ENCODE measurements at regions not wholly inside any gene's neighbourhood (a gene's known extent, or its start where the extent isn't known, plus 50 kb on each side); places are given as distances from the start of the nearest gene placed in this dataset.

DNA sequence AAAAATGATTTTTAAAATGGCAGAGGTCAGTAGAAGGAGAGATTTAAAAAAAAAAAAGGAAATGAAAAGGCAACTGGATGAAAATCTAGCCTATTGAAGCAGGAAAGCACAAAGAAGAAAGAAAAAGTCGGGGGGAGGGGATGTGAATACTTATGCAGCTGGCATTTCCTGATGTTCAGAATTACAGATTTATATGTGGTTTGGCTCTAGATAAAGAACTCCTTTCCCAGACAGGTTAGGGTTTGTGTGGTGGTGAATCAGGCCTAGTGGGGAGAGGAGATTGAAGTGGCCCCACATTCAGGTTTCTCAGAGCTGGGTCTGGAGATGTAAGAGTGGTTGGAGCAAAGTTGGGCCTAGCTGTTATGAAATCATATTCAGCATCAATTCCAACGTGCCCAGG lies 394.4 kb downstream of the FIGN start:
- TF ChIP-seq EZH2 (IDR thresholded peaks at IDR 0.05; ENCODE audit: borderline replicate concordance, insufficient read depth, low read depth, low read length, poor library complexity, severe bottlenecking) (no peak), CTCF (IDR thresholded peaks at IDR 0.05) (no peak)
